Uterus (tissue), 2 donors: ENCODE measurements at regions not wholly inside any gene's neighbourhood (a gene's known extent, or its start where the extent isn't known, plus 50 kb on each side); places are given as distances from the start of the nearest gene placed in this dataset.

ENCODE experiments used
- POLR2A ChIP-seq, 2 donors: fragments of 450-650 bp; IDR thresholded peaks; one replicate each; pipeline ENCODE4 v1.6.1; 2016; ENCODE audit warnings: antibody characterized with exemption in 2 of 2, mild to moderate bottlenecking in 1 of 2, moderate library complexity in 1 of 2
- TF ChIP-seq, protein P1 (sequence below), 4 experiments: fragments of 200-600 bp in 2 of 4; fragments of 450-650 bp in 2 of 4; sonication (generic) in 2 of 4; IDR thresholded peaks; one replicate each; pipeline ENCODE4 v1.5.1; 2016 to 2019; ENCODE audit warnings: antibody characterized with exemption in 4 of 4, mild to moderate bottlenecking in 2 of 4, moderate library complexity in 1 of 4

DNA sequence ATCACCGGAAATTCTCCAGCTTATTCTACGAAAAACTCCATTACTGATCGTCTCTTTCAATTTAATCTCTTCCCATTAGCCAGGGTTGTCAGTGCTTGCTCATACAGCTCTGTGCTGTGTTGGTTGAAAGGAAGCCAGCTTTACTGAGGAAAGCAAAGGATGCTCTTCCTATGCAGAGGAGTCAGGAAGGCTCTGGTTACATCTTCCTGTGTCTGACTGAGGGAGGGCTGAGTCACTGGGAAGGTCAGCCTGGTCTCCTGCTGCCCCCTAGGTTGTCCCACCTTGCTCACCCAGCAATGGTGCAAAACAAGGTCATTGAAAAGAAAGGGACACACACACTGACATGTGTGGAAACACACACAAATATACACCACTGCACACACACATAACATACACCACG is 975.6 kb downstream of the DCDC2C start:
- TF ChIP-seq POLR2A (IDR thresholded peaks at IDR 0.05), result no peak
- TF ChIP-seq, protein P1, sequence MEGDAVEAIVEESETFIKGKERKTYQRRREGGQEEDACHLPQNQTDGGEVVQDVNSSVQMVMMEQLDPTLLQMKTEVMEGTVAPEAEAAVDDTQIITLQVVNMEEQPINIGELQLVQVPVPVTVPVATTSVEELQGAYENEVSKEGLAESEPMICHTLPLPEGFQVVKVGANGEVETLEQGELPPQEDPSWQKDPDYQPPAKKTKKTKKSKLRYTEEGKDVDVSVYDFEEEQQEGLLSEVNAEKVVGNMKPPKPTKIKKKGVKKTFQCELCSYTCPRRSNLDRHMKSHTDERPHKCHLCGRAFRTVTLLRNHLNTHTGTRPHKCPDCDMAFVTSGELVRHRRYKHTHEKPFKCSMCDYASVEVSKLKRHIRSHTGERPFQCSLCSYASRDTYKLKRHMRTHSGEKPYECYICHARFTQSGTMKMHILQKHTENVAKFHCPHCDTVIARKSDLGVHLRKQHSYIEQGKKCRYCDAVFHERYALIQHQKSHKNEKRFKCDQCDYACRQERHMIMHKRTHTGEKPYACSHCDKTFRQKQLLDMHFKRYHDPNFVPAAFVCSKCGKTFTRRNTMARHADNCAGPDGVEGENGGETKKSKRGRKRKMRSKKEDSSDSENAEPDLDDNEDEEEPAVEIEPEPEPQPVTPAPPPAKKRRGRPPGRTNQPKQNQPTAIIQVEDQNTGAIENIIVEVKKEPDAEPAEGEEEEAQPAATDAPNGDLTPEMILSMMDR (IDR thresholded peaks at IDR 0.05), result no peak
